Trophoblast cell (in vitro differentiated cells and primary cell): ENCODE measurements at regions not wholly inside any gene's neighbourhood (a gene's known extent, or its start where the extent isn't known, plus 50 kb on each side); places are given as distances from the start of the nearest gene placed in this dataset.

Experiments
- DNase-seq, 2 donors: peaks; one replicate each; pipeline ENCODE4 v3.0.0-alpha.2; 2016
- H2AFZ ChIP-seq: 2 replicates; pipeline ENCODE4 v1.6.1; 2013; ENCODE audit warnings: low read length, moderate library complexity, mild to moderate bottlenecking; ENCODE audit not compliant: insufficient read depth, poor library complexity
- H2AK5ac ChIP-seq: 2 replicates; pipeline ENCODE4 v1.6.1; 2013; ENCODE audit warnings: mild to moderate bottlenecking, low read length
- H2BK120ac ChIP-seq: 2 replicates; pipeline ENCODE4 v1.6.1; 2013; ENCODE audit warnings: low read length, mild to moderate bottlenecking, moderate library complexity; ENCODE audit not compliant: insufficient read depth, poor library complexity
- H2BK12ac ChIP-seq: 2 replicates; pipeline ENCODE4 v1.6.1; 2013; ENCODE audit warnings: mild to moderate bottlenecking, low read length, moderate library complexity
- H2BK5ac ChIP-seq: 2 replicates; pipeline ENCODE4 v1.6.1; 2013; ENCODE audit warnings: low read length, low read depth, moderate library complexity, mild to moderate bottlenecking; ENCODE audit not compliant: poor library complexity
- H3K14ac ChIP-seq: 2 replicates; pipeline ENCODE4 v1.6.1; 2013; ENCODE audit warnings: mild to moderate bottlenecking, low read length
- H3K18ac ChIP-seq: 2 replicates; pipeline ENCODE4 v1.6.1; 2013; ENCODE audit warnings: mild to moderate bottlenecking, low read length
- H3K23ac ChIP-seq: 2 replicates; pipeline ENCODE4 v1.6.1; 2013; ENCODE audit warnings: low read length
- H3K27ac ChIP-seq: 2 replicates; pipeline ENCODE4 v1.5.1; 2013; ENCODE audit warnings: low read depth, mild to moderate bottlenecking, inconsistent platforms, low read length, moderate library complexity
- H3K27me3 ChIP-seq: 2 replicates; pipeline ENCODE4 v1.6.1; 2013; ENCODE audit warnings: inconsistent platforms, mild to moderate bottlenecking, low read length, moderate library complexity; ENCODE audit not compliant: insufficient read depth
- H3K36me3 ChIP-seq, 2 experiments: 1 replicate in 1 of 2; 2 replicates in 1 of 2; pipeline ENCODE4 v1.6.1; 2013; ENCODE audit warnings: low read length in 2 of 2, mild to moderate bottlenecking in 2 of 2, moderate library complexity in 1 of 2; ENCODE audit not compliant: insufficient read depth in 2 of 2, control insufficient read depth in 1 of 2
- H3K4ac ChIP-seq: 2 replicates; pipeline ENCODE4 v1.6.1; 2013; ENCODE audit warnings: low read depth, mild to moderate bottlenecking, low read length, moderate library complexity
- H3K4me1 ChIP-seq, 2 experiments: 1 replicate in 1 of 2; 2 replicates in 1 of 2; pipeline ENCODE4 v1.6.1; 2013; ENCODE audit warnings: low read length in 2 of 2, mild to moderate bottlenecking in 2 of 2, moderate library complexity in 1 of 2; ENCODE audit not compliant: insufficient read depth in 2 of 2, control insufficient read depth in 1 of 2
- H3K4me2 ChIP-seq: 2 replicates; pipeline ENCODE4 v1.6.1; 2013; ENCODE audit warnings: inconsistent platforms, mild to moderate bottlenecking, low read length, moderate library complexity
- H3K4me3 ChIP-seq: 2 replicates; pipeline ENCODE4 v1.5.1; 2013; ENCODE audit warnings: mild to moderate bottlenecking, low read depth, low read length, inconsistent platforms
- H3K79me1 ChIP-seq: one replicate; pipeline ENCODE4 v1.6.1; 2013; ENCODE audit warnings: low read length
- H3K79me2 ChIP-seq: 2 replicates; pipeline ENCODE4 v1.6.1; 2013; ENCODE audit warnings: low read length, mild to moderate bottlenecking; ENCODE audit not compliant: control insufficient read depth, insufficient read depth, poor library complexity
- H3K9ac ChIP-seq: 2 replicates; pipeline ENCODE4 v1.6.1; 2013; ENCODE audit warnings: mild to moderate bottlenecking, low read length
- H3K9me3 ChIP-seq: 2 replicates; pipeline ENCODE4 v1.6.1; 2013; ENCODE audit warnings: low read depth, mild to moderate bottlenecking, control low read depth, inconsistent platforms, low read length; ENCODE audit not compliant: insufficient read depth
- H4K12ac ChIP-seq: 2 replicates; pipeline ENCODE4 v1.6.1; 2013; ENCODE audit warnings: low read depth, mild to moderate bottlenecking, low read length, moderate library complexity
- H4K8ac ChIP-seq: 2 replicates; pipeline ENCODE4 v1.6.1; 2013; ENCODE audit warnings: low read depth, mild to moderate bottlenecking, low read length, moderate library complexity
- H4K91ac ChIP-seq: one replicate; pipeline ENCODE4 v1.6.1; 2013; ENCODE audit warnings: low read depth, mild to moderate bottlenecking, low read length, moderate library complexity
- WGBS: extraction: QIAGEN DNeasy Blood & Tissue Kit; methylation state at CpG from one replicate; pipeline ENCODE4 v1.1.7; 2013; ENCODE audit warnings: missing lambda C conversion rate; ENCODE audit not compliant: insufficient read length, insufficient coverage; ENCODE audit errors: extremely low coverage; 5-methylcytosine and 5-hydroxymethylcytosine counted together

DNA sequence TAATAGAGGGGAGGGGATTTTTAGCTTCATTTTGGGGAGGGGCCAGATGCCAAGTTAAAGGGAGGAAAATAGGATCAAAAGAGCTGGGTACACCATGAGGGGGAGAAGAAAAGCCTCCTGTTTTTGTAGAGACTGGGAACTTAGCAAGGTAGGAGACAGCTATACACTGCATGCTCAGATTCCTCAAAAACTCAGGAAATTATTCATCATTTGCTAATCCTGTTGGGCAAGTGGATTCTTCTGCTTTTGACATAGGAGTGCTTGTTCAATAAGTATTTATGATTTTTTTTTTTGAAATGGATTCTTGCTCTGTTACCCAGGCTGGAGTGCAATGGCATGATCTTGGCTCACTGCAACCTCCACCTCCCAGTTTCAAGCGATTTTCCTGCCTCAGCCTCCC, 73.4 kb downstream of the LYZL2 start:
- WGBS: no CpG with 5 or more reads among the region's 1 CpG

DNA sequence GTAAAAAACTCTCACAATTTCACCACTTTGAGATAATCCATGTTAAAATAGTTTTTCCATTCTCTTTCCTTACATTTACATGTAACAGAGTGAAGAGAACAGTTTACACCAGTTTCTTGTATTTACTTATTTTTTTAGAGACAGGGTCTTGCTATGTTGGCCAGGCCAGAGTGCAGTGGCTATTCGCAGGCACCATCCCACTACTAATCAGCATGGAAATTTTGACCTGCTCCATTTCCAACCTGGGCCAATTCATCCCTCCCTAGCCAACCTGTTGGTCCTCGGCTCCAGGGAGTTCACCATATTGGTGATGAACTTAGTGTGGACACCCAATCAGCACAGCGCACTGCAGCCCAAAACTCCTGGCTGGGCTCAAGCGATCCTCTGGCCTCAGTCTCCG, 74.1 kb downstream of the LYZL2 start:
- Histone ChIP-seq H3K27me3 (no peaks in the 10 kb centered on the region), H3K79me1 (no peaks in the 10 kb centered on the region), H3K4ac (no peak overlapping the region), H3K9me3 (peaks cover 2% of the 10 kb centered on the region), H3K14ac (no peak overlapping the region), H3K9ac (no peak overlapping the region), H3K79me2 (no peaks in the 10 kb centered on the region), H3K36me3 (no peaks in the 10 kb centered on the region), H2BK12ac (no peak overlapping the region), H3K4me2 (no peak overlapping the region), H4K12ac (no peak overlapping the region), H3K18ac (no peak overlapping the region), H3K4me1 (peaks cover 3 to 8% of the 10 kb centered on the region in 2 experiments), H2AFZ (no peak overlapping the region), H4K8ac (no peak overlapping the region), H3K27ac (no peak overlapping the region), H4K91ac (no peak overlapping the region), H3K23ac (no peak overlapping the region), H2BK5ac (no peak overlapping the region), H2AK5ac (no peak overlapping the region), H2BK120ac (no peak overlapping the region), H3K4me3 (no peak overlapping the region)
- WGBS: no CpG with 5 or more reads among the region's 5 CpGs
- DNase-seq: no peak

More for the DNA sequence above, 73.4 kb downstream of the LYZL2 start:
- Histone ChIP-seq H3K4me2 (no peak overlapping the region), H3K36me3 (no peaks in the 10 kb centered on the region), H3K9me3 (no peaks in the 10 kb centered on the region), H3K9ac (no peak overlapping the region), H2AFZ (no peak overlapping the region), H3K4me3 (no peak overlapping the region), H3K27me3 (no peaks in the 10 kb centered on the region), H3K23ac (no peak overlapping the region), H3K79me1 (no peaks in the 10 kb centered on the region), H3K79me2 (no peaks in the 10 kb centered on the region), H2BK5ac (no peak overlapping the region), H4K12ac (no peak overlapping the region), H3K14ac (no peak overlapping the region), H3K4me1 (peaks cover 3 to 8% of the 10 kb centered on the region in 2 experiments), H3K18ac (no peak overlapping the region), H4K8ac (no peak overlapping the region), H4K91ac (no peak overlapping the region), H2BK120ac (no peak overlapping the region), H2BK12ac (no peak overlapping the region), H3K27ac (no peak overlapping the region), H2AK5ac (no peak overlapping the region), H3K4ac (no peak overlapping the region)
- DNase-seq: peak in 1 of 2 donors; percentile 77

DNA sequence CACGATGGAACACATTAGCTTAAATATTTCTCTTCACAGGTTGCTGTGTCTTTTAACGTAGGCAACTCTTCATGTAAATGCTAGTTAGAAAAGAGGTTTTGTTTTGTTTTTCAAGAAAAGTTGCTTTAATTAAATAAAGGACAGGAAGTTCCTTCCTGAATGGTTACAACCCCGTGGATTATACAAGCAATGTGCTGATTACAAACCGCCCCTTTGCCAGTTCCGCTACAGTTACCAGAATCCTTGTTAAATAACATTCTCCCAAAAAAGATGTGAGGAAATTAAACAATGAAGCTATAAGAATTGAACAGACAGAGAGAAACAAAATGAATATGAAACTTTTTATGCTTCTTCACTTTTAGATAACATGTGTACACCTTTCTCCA, 75.1 kb downstream of the LYZL2 start:
- H3K4ac ChIP-seq: no peak overlapping the region
- no peak overlapping the region for H4K8ac ChIP-seq
- no peak overlapping the region for H4K12ac ChIP-seq
- H3K14ac ChIP-seq: no peak overlapping the region
- no peak overlapping the region for H3K4me2 ChIP-seq
- H3K27ac ChIP-seq: no peak overlapping the region
- H3K18ac ChIP-seq: no peak overlapping the region
- H2AFZ ChIP-seq: no peak overlapping the region
- no peak overlapping the region for H3K9ac ChIP-seq
- H2BK12ac ChIP-seq: no peak overlapping the region
- no peak overlapping the region for H4K91ac ChIP-seq
- no peak overlapping the region for H2BK5ac ChIP-seq
- DNase-seq: no peak
- no peaks in the 10 kb centered on the region for H3K27me3 ChIP-seq
- H3K36me3 ChIP-seq: no peaks in the 10 kb centered on the region
- no peak overlapping the region for H3K23ac ChIP-seq
- peaks cover 2% of the 10 kb centered on the region for H3K9me3 ChIP-seq
- no CpG with 5 or more reads among the region's 5 CpGs for WGBS
- no peak overlapping the region for H2BK120ac ChIP-seq
- no peaks in the 10 kb centered on the region for H3K79me1 ChIP-seq
- H2AK5ac ChIP-seq: no peak overlapping the region
- peaks cover 3 to 8% of the 10 kb centered on the region in 2 experiments for H3K4me1 ChIP-seq
- H3K4me3 ChIP-seq: no peak overlapping the region
- H3K79me2 ChIP-seq: no peaks in the 10 kb centered on the region

DNA sequence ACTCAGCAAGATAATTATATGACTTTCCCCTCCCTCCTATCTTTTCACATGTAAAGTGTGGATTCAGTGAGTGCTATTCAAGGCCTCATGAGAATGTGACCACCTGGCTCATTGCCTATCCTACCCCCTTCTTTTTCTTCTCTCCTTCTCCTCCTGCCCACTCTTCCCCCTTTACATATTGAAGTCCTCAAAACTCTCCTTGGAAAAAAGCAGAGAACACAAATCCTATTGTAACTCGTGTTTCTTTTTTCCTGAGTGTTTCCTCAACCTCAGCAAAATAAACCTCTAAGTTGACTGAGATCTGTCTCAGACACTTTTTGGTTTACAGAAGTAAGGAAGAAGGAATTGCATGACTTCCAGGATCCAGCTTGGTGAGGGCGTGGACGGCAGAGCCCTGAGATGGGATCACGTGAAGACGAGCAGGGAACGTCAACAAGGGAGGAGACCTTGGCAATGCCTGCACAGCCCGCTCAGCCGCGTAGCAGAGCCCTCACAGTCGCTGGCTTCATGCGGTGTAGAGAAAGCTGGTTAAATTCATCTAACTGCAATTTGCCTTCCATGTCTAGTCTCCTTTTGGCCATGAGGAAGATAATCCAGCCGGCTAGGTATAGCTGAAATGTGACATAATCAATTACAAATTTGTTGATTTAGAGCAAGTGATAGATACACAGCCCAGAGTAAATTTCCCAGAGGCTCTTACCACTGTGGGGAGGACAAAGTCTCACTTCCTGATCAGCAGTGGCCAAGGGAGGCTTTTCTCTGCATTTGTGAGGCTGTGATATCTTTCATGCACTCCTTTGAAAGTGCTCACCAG, 75.7 kb downstream of the LYZL2 start:
- H2BK12ac ChIP-seq: no peak overlapping the region
- H3K23ac ChIP-seq: no peak overlapping the region
- peak overlapping the region; percentile 25 for H4K8ac ChIP-seq
- no peak overlapping the region for H3K4me3 ChIP-seq
- no peak overlapping the region for H4K12ac ChIP-seq
- no peaks in the 10 kb centered on the region for H3K36me3 ChIP-seq
- H3K9ac ChIP-seq: no peak overlapping the region
- no peak overlapping the region for H3K14ac ChIP-seq
- H4K91ac ChIP-seq: no peak overlapping the region
- no CpG with 5 or more reads among the region's 12 CpGs for WGBS
- DNase-seq: peak; percentile 39 to 67
- H3K4ac ChIP-seq: no peak overlapping the region
- H2AFZ ChIP-seq: peak overlapping the region; percentile 66
- H3K4me1 ChIP-seq: peaks cover 3 to 8% of the 10 kb centered on the region in 2 experiments
- H3K9me3 ChIP-seq: peaks cover 2% of the 10 kb centered on the region
- no peak overlapping the region for H2BK120ac ChIP-seq
- H2BK5ac ChIP-seq: no peak overlapping the region
- H2AK5ac ChIP-seq: no peak overlapping the region
- H3K27ac ChIP-seq: no peak overlapping the region
- no peak overlapping the region for H3K18ac ChIP-seq
- H3K79me2 ChIP-seq: no peaks in the 10 kb centered on the region
- H3K4me2 ChIP-seq: peak overlapping the region; percentile 16
- no peaks in the 10 kb centered on the region for H3K27me3 ChIP-seq
- no peaks in the 10 kb centered on the region for H3K79me1 ChIP-seq
